Breast epithelium (tissue), 3 donors: ENCODE measurements at regions not wholly inside any gene's neighbourhood (a gene's known extent, or its start where the extent isn't known, plus 50 kb on each side); places are given as distances from the start of the nearest gene placed in this dataset.
A peak's percentile ranks its signal among the peaks of the same experiment; 100 is the strongest.

Source experiments
- POLR2A ChIP-seq: fragments of 450-650 bp; IDR thresholded peaks from one replicate; pipeline ENCODE4 v1.6.1; 2016; ENCODE audit warnings: antibody characterized with exemption, mild to moderate bottlenecking, moderate library complexity
- TF ChIP-seq, protein P1 (sequence below), 3 donors: fragments of 450-650 bp; IDR thresholded peaks; one replicate each; pipeline ENCODE4 v1.5.1; 2016 to 2017; ENCODE audit warnings: antibody characterized with exemption in 3 of 3, mild to moderate bottlenecking in 3 of 3, moderate library complexity in 3 of 3

DNA sequence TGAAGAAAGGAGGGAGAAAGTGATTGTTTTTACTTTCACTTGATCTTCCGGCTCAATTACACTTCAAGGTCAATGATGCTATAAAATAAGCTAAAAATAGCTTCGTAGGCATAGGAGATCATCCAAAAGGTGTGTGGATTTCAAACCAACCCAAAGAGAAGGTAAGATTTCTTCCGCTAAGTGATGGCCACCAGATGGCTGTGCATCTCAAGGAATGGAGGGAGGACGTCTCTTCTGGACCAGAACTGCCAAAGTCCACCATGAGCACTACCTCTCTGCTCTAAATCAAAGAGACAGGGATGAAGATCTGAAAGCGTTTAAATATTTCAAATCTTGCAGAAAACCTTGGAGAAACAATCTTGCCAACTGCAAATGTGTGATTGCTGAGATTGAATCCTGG, 199.1 kb upstream of the ZPLD1 start:
- TF ChIP-seq, protein P1, sequence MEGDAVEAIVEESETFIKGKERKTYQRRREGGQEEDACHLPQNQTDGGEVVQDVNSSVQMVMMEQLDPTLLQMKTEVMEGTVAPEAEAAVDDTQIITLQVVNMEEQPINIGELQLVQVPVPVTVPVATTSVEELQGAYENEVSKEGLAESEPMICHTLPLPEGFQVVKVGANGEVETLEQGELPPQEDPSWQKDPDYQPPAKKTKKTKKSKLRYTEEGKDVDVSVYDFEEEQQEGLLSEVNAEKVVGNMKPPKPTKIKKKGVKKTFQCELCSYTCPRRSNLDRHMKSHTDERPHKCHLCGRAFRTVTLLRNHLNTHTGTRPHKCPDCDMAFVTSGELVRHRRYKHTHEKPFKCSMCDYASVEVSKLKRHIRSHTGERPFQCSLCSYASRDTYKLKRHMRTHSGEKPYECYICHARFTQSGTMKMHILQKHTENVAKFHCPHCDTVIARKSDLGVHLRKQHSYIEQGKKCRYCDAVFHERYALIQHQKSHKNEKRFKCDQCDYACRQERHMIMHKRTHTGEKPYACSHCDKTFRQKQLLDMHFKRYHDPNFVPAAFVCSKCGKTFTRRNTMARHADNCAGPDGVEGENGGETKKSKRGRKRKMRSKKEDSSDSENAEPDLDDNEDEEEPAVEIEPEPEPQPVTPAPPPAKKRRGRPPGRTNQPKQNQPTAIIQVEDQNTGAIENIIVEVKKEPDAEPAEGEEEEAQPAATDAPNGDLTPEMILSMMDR (IDR thresholded peaks at IDR 0.05) = peak in 1 of 3 donors; percentile 55
- no peak for TF ChIP-seq POLR2A
